Esophagus squamous epithelium (tissue), 5 donors: ENCODE measurements at regions not wholly inside any gene's neighbourhood (a gene's known extent, or its start where the extent isn't known, plus 50 kb on each side); places are given as distances from the start of the nearest gene placed in this dataset.
"Not testable (repeated sequence)": the region's sequence is repeated elsewhere in the genome, so short reads cannot be mapped to it uniquely, and the experiment has no call there.

Source experiments
- DNase-seq: peaks from one replicate; lab custom pipeline; 2025; lab: John Stamatoyannopoulos, UW
- H3K27ac ChIP-seq, 4 donors: fragments of 200-600 bp; sonication (generic); one replicate each; pipeline ENCODE4 v1.5.1; 2016 to 2019; ENCODE audit warnings: mild to moderate bottlenecking in 1 of 4
- H3K27me3 ChIP-seq, 4 donors: fragments of 200-600 bp; sonication (generic); 1 replicate in 3 of 4; 2 replicates in 1 of 4; pipeline versions ENCODE4 v1.5.1 to v1.6.0; 2017 to 2021; ENCODE audit warnings: antibody characterized with exemption in 1 of 4
- H3K36me3 ChIP-seq, 3 donors: fragments of 200-600 bp; sonication (generic); one replicate each; pipeline ENCODE4 v1.5.1; 2016 to 2019
- H3K4me1 ChIP-seq, 3 donors: fragments of 200-600 bp; sonication (generic); one replicate each; pipeline ENCODE4 v1.5.1; 2017 to 2019
- H3K4me3 ChIP-seq, 4 donors: fragments of 200-600 bp; sonication (generic); 1 replicate in 3 of 4; 2 replicates in 1 of 4; pipeline ENCODE4 v1.5.1; 2016 to 2019; ENCODE audit warnings: mild to moderate bottlenecking in 2 of 4, moderate library complexity in 1 of 4
- H3K9me3 ChIP-seq, 3 donors: fragments of 200-600 bp; sonication (generic); one replicate each; pipeline ENCODE4 v1.5.1; 2016 to 2019
- POLR2A ChIP-seq, 4 donors: fragments of 450-650 bp; IDR thresholded peaks; one replicate each; pipeline ENCODE4 v1.6.1; 2017; ENCODE audit warnings: antibody characterized with exemption in 4 of 4, mild to moderate bottlenecking in 4 of 4, moderate library complexity in 3 of 4
- WGBS, 2 donors: methylation state at CpG; one replicate each; pipeline ENCODE4 v1.1.5; 2018; 5-methylcytosine and 5-hydroxymethylcytosine counted together
- intact Hi-C: fragments of 100-400 bp; cut with DNase I; formaldehyde crosslinking; loops from one replicate; pipeline ENCODE4 v1.15.0; 2022
- TF ChIP-seq, protein P1 (sequence below), 6 experiments: fragments of 450-650 bp in 4 of 6; fragments of 200-600 bp in 2 of 6; sonication (generic) in 2 of 6; IDR thresholded peaks; one replicate each; pipeline ENCODE4 v1.5.1; 2016 to 2019; ENCODE audit warnings: antibody characterized with exemption in 6 of 6, mild to moderate bottlenecking in 4 of 6, moderate library complexity in 4 of 6
- donor health status: DM: yes; HTN: yes; CAD: no.

DNA sequence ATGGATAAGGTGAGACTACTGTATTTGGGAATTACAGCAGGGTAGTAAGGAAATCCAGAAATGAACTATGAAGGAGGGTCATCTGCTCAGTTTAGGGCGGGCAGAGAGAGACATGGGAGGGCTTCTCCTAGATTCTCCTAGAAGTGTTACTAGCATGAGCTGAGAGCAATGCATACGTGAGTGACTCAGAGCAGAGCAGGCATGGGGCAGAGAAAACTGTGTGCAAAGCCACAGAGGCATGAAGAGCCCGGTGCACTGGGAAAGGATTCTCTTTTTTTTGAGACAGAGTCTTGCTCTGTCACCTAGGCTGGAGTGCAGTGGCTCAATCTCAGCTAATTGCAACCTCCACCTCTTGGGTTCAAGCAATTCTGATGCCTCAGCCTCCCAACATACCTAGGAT is 116.2 kb downstream of the SOCS6 start:
- Histone ChIP-seq H3K4me1 (no peaks in the 10 kb centered on the region), H3K27me3 (peaks cover 0 to 9% (median 0%) of the 10 kb centered on the region in 4 donors), H3K36me3 (no peaks in the 10 kb centered on the region), H3K4me3 (no peak overlapping the region), H3K27ac (no peak overlapping the region), H3K9me3 (no peaks in the 10 kb centered on the region)
- no peak for DNase-seq
- TF ChIP-seq POLR2A (IDR thresholded peaks at IDR 0.05) = no peak
- TF ChIP-seq, protein P1, sequence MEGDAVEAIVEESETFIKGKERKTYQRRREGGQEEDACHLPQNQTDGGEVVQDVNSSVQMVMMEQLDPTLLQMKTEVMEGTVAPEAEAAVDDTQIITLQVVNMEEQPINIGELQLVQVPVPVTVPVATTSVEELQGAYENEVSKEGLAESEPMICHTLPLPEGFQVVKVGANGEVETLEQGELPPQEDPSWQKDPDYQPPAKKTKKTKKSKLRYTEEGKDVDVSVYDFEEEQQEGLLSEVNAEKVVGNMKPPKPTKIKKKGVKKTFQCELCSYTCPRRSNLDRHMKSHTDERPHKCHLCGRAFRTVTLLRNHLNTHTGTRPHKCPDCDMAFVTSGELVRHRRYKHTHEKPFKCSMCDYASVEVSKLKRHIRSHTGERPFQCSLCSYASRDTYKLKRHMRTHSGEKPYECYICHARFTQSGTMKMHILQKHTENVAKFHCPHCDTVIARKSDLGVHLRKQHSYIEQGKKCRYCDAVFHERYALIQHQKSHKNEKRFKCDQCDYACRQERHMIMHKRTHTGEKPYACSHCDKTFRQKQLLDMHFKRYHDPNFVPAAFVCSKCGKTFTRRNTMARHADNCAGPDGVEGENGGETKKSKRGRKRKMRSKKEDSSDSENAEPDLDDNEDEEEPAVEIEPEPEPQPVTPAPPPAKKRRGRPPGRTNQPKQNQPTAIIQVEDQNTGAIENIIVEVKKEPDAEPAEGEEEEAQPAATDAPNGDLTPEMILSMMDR (IDR thresholded peaks at IDR 0.05) = no peak
- 71 to 84% methylated on average over 3 of the region's 3 CpGs for WGBS, 2 donors
- intact Hi-C loops = no loop called here

DNA sequence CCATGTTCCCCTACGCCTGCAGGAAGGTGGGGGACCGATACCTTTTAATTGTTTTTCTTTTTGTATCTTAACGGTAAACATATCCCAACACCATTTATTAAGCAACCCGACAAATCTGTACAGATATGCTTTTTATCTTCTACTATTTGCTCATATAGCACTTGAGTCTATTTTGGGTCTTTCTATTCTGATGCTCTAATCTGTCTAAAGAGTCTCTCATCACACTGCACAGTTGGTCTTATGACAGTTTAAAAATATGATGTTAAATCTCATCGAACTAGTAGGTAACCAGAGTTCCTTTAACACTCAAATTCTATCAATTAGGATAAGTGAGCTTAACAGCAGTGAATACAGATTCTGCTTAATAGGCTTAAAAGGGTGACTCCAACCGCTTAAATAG is 111.6 kb downstream of the SOCS6 start:
- intact Hi-C loops = no loop called here
- 76 to 77% methylated on average over 6 of the region's 6 CpGs for WGBS, 2 donors

DNA sequence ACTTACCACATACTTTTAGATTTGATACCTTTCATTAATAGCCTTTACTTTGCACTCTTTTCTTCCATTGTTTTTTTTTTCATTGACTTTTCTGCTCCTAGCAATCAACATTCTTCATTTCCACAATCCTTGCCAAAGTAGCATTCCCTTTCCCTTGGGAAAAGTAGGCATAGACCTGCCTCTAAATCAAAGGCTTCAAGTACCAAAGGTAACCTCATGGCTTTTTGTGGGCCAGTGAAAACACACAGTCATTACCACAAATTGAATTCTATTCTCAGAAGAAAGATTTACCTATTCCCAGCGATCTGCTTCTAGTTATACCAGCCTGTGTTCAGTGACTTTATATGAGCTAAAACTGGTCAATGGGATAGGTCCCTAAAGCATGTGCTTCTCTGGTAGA is 109.2 kb downstream of the SOCS6 start:
- H3K4me3 ChIP-seq = no peak overlapping the region
- intact Hi-C loops = no loop called here
- no peaks in the 10 kb centered on the region for H3K27me3 ChIP-seq
- no peak for DNase-seq
- H3K36me3 ChIP-seq = no peaks in the 10 kb centered on the region
- no peaks in the 10 kb centered on the region for H3K9me3 ChIP-seq
- TF ChIP-seq, protein P1 (IDR thresholded peaks at IDR 0.05) = no peak
- TF ChIP-seq POLR2A (IDR thresholded peaks at IDR 0.05) = no peak
- no peak overlapping the region for H3K27ac ChIP-seq
- 68 to 94% methylated on average over 1 of the region's 1 CpG for WGBS, 2 donors
- no peaks in the 10 kb centered on the region for H3K4me1 ChIP-seq

More for the DNA sequence above, 111.6 kb downstream of the SOCS6 start:
- no peak overlapping the region for H3K4me3 ChIP-seq
- H3K27ac ChIP-seq = no peak overlapping the region
- TF ChIP-seq POLR2A (IDR thresholded peaks at IDR 0.05) = no peak
- TF ChIP-seq, protein P1 (IDR thresholded peaks at IDR 0.05) = no peak
- no peaks in the 10 kb centered on the region for H3K4me1 ChIP-seq
- H3K36me3 ChIP-seq = no peaks in the 10 kb centered on the region
- DNase-seq = no peak
- H3K27me3 ChIP-seq = no peaks in the 10 kb centered on the region
- H3K9me3 ChIP-seq = no peaks in the 10 kb centered on the region

DNA sequence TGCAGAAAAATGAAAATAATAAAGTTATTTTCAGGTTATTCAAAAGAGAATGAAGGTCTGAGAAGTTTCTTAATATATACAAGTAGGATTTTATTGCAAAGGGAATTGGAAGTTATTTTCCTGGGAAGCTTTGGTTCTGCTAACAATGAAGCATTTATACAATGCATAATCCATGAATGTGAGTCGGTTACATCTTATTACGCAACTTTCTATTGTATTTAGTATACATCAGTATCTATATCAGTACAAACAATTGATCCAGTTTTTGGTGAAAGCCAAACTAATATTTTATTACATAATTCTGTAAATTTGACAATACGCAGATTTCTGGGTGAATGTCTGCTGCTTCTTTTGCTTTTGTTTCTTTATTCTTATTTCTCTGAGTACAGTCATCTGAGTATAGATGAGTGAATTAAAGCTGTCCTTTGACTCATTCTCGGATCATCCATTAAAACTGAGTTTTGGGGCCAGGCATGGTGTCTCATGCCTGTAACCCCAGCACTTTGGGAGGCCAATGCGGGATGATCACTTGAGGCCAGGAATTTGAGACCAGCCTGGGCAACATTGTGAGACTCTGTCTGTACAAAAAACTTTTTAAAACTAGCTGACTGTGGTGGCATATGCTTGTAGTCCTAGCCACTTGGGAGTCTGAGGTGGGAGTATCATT is 108.5 kb downstream of the SOCS6 start:
- Histone ChIP-seq H3K9me3 (no peaks in the 10 kb centered on the region), H3K27ac (no peak overlapping the region), H3K36me3 (no peaks in the 10 kb centered on the region), H3K4me3 (no peak overlapping the region), H3K27me3 (no peaks in the 10 kb centered on the region), H3K4me1 (no peaks in the 10 kb centered on the region)
- TF ChIP-seq POLR2A (IDR thresholded peaks at IDR 0.05) = no peak
- TF ChIP-seq, protein P1 (IDR thresholded peaks at IDR 0.05) = no peak
- WGBS, 2 donors = 69 to 72% methylated on average over 5 of the region's 5 CpGs
- no peak for DNase-seq
- intact Hi-C loops = no loop called here

GRCh38 chr18:70395771-70396170 is 106.9 kb downstream of the SOCS6 start:
- H3K9me3 ChIP-seq, H3K27ac ChIP-seq, H3K4me3 ChIP-seq, intact Hi-C loops, DNase-seq, H3K27me3 ChIP-seq, H3K4me1 ChIP-seq, H3K36me3 ChIP-seq: not testable (repeated sequence)
- WGBS, 2 donors = 65 to 67% methylated on average over 3 to 4 of the region's 4 CpGs

- no peaks in the 10 kb centered on the region for H3K27me3 ChIP-seq
- H3K36me3 ChIP-seq = no peaks in the 10 kb centered on the region
- WGBS, 2 donors = 88 to 91% methylated on average over 5 of the region's 5 CpGs
- TF ChIP-seq, protein P1 (IDR thresholded peaks at IDR 0.05) = no peak
- TF ChIP-seq POLR2A (IDR thresholded peaks at IDR 0.05) = no peak
- intact Hi-C loops = no loop called here
- no peak overlapping the region for H3K4me3 ChIP-seq
- H3K4me1 ChIP-seq = no peaks in the 10 kb centered on the region
- H3K9me3 ChIP-seq = no peaks in the 10 kb centered on the region
- H3K27ac ChIP-seq = no peak overlapping the region
- no peak for DNase-seq
These were observed 105.8 kb downstream of the SOCS6 start for GRCh38 chr18:70394672-70395071.
